Keratinocyte (primary cell): ENCODE measurements at regions not wholly inside any gene's neighbourhood (a gene's known extent, or its start where the extent isn't known, plus 50 kb on each side); places are given as distances from the start of the nearest gene placed in this dataset.

Experiments
- DNase-seq: peaks from one replicate; pipeline ENCODE4 v3.0.0-alpha.2; 2011; ENCODE audit warnings: low read depth, missing footprints, low spot score
- FAIRE-seq: peaks from 2 replicates; lab custom pipeline; 2011; peaks lifted over from hg19 to GRCh38; lab: Jason Lieb, UNC
- H2AFZ ChIP-seq: 2 replicates; pipeline ENCODE4 v1.6.0; 2012; ENCODE audit warnings: low read length, control low read depth, inconsistent platforms; ENCODE audit not compliant: control insufficient read depth
- H3K27ac ChIP-seq: 2 replicates; pipeline ENCODE4 v1.5.1; 2011; ENCODE audit warnings: low read length; ENCODE audit not compliant: control insufficient read depth, insufficient read depth
- H3K27me3 ChIP-seq: 3 replicates; pipeline ENCODE4 v1.6.0; 2011; ENCODE audit warnings: low read length; ENCODE audit not compliant: control insufficient read depth, insufficient read depth; ENCODE audit errors: extremely low read depth
- H3K36me3 ChIP-seq, 2 experiments: 2 replicates in 1 of 2; 3 replicates in 1 of 2; pipeline ENCODE4 v1.5.1; 2011; ENCODE audit warnings: low read length in 2 of 2, mild to moderate bottlenecking in 1 of 2; ENCODE audit not compliant: control insufficient read depth in 2 of 2, insufficient read depth in 2 of 2; ENCODE audit errors: extremely low read depth in 1 of 2
- H3K4me1 ChIP-seq: 3 replicates; pipeline ENCODE4 v1.5.1; 2011; ENCODE audit warnings: low read length; ENCODE audit not compliant: control insufficient read depth, insufficient read depth; ENCODE audit errors: extremely low read depth
- H3K4me2 ChIP-seq: 3 replicates; pipeline ENCODE4 v1.6.0; 2011; ENCODE audit warnings: low read depth, low read length; ENCODE audit not compliant: control insufficient read depth, insufficient read depth; ENCODE audit errors: extremely low read depth
- H3K4me3 ChIP-seq, 3 experiments: fragments of 200-600 bp in 1 of 3; sonication (generic) in 1 of 3; 2 replicates in 2 of 3; 3 replicates in 1 of 3; pipeline ENCODE4 v1.5.1; 2011 to 2016; ENCODE audit warnings: low read length in 3 of 3, mild to moderate bottlenecking in 3 of 3, control low read depth in 2 of 3, inconsistent platforms in 1 of 3, low read depth in 1 of 3, mixed read lengths in 1 of 3, mixed run types in 1 of 3, moderate library complexity in 1 of 3; ENCODE audit not compliant: control insufficient read depth in 2 of 3, insufficient read depth in 2 of 3; ENCODE audit errors: extremely low read depth in 1 of 3
- H3K79me2 ChIP-seq: 2 replicates; pipeline ENCODE4 v1.6.0; 2012; ENCODE audit warnings: low read length; ENCODE audit not compliant: control insufficient read depth, insufficient read depth
- H3K9ac ChIP-seq: 3 replicates; pipeline ENCODE4 v1.6.0; 2011; ENCODE audit warnings: low read length; ENCODE audit not compliant: control insufficient read depth, insufficient read depth; ENCODE audit errors: extremely low read depth
- H3K9me1 ChIP-seq: 3 replicates; pipeline ENCODE4 v1.6.0; 2011; ENCODE audit warnings: low read length; ENCODE audit not compliant: control insufficient read depth, insufficient read depth; ENCODE audit errors: extremely low read depth
- H3K9me3 ChIP-seq: 2 replicates; pipeline ENCODE4 v1.5.1; 2012; ENCODE audit warnings: low read depth, low read length; ENCODE audit not compliant: control insufficient read depth
- H4K20me1 ChIP-seq: 3 replicates; pipeline ENCODE4 v1.6.0; 2011; ENCODE audit warnings: low read length; ENCODE audit not compliant: control insufficient read depth, insufficient read depth; ENCODE audit errors: extremely low read depth
- EZH2 ChIP-seq: IDR thresholded peaks from one replicate; pipeline ENCODE4 v1.6.1; 2012; ENCODE audit warnings: inconsistent platforms, mild to moderate bottlenecking, low read length, moderate library complexity
- dilution Hi-C: fragments of 300-500 bp; cut with MboI; formaldehyde crosslinking; loops from one replicate; pipeline ENCODE4 v1.7.0; 2020; ENCODE audit warnings: low sequenced_read_pairs; ENCODE audit not compliant: extremely low pct_ligation_motif_present
- TF ChIP-seq, protein P1 (sequence below), 3 experiments: IDR thresholded peaks in 1 of 3; conservative IDR thresholded peaks in 1 of 3; optimal IDR thresholded peaks in 1 of 3; 2 replicates in 2 of 3; 3 replicates in 1 of 3; pipeline versions ENCODE3 to v1.5.1; 2011; ENCODE audit warnings: low read length in 3 of 3, mild to moderate bottlenecking in 3 of 3, moderate library complexity in 2 of 3, control low read depth in 1 of 3, inconsistent platforms in 1 of 3; ENCODE audit not compliant: insufficient read depth in 2 of 3; ENCODE audit errors: extremely low read depth in 1 of 3

DNA sequence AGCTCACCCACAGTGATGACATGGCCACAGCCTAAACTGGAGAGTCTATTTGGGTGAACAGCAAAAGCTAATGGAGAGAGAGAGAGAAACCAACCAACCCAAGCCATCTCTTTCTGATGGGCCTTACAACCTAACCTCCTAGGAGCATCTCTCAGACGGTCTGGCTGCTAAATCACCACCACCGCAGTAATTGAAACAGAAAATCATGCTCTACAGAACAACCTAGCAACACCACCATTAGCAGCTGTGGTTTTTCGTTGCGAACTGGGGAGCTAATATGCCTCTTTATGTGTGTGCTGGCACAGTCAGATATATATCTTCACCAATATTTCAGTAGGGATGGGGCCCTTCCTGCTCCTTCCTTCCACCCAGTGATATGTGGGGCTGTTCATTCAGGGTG, 166.9 kb upstream of the PROK2 start:
- FAIRE-seq = no peak
- Histone ChIP-seq H3K4me2 (no peak overlapping the region), H3K9ac (no peak overlapping the region), H3K9me3 (no peaks in the 10 kb centered on the region), H3K4me1 (no peaks in the 10 kb centered on the region), H3K27ac (no peak overlapping the region), H3K4me3 (no peak overlapping the region), H2AFZ (no peak overlapping the region), H4K20me1 (no peaks in the 10 kb centered on the region), H3K79me2 (no peaks in the 10 kb centered on the region), H3K36me3 (no peaks in the 10 kb centered on the region), H3K9me1 (no peaks in the 10 kb centered on the region), H3K27me3 (peaks cover 3% of the 10 kb centered on the region)
- no peak for TF ChIP-seq EZH2
- TF ChIP-seq, protein P1, sequence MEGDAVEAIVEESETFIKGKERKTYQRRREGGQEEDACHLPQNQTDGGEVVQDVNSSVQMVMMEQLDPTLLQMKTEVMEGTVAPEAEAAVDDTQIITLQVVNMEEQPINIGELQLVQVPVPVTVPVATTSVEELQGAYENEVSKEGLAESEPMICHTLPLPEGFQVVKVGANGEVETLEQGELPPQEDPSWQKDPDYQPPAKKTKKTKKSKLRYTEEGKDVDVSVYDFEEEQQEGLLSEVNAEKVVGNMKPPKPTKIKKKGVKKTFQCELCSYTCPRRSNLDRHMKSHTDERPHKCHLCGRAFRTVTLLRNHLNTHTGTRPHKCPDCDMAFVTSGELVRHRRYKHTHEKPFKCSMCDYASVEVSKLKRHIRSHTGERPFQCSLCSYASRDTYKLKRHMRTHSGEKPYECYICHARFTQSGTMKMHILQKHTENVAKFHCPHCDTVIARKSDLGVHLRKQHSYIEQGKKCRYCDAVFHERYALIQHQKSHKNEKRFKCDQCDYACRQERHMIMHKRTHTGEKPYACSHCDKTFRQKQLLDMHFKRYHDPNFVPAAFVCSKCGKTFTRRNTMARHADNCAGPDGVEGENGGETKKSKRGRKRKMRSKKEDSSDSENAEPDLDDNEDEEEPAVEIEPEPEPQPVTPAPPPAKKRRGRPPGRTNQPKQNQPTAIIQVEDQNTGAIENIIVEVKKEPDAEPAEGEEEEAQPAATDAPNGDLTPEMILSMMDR (optimal IDR thresholded peaks at IDR 0.05 in 1 of 3, IDR thresholded peaks at IDR 0.05 in 1 of 3, conservative IDR thresholded peaks at IDR 0.05 in 1 of 3; ENCODE audit: extremely low read depth in 1 of 3, insufficient read depth in 2 of 3, low read length in 3 of 3) = no peak
- dilution Hi-C loops = no loop called here
- DNase-seq = no peak

DNA sequence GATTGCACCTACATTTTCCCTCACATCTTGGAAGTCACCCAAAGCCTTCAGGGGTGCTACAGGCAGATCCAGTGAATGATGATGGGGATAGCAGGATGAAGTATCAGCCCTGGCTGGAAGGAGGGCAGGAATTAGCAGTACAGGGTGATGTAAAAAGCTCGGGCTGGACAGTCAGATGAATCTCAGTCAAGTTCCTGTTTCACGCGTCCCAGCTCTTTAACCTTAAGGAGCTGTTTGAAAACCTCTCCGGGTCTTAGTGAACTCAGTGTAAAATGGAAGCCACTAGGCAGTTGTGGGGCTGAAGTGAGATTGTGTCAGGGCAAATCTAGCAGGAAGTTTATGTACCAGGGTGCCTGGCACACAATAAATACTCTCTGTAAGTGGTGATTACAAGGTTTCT, 166.4 kb upstream of the PROK2 start:
- FAIRE-seq = no peak
- Histone ChIP-seq H3K4me1 (no peaks in the 10 kb centered on the region), H3K4me2 (no peak overlapping the region), H3K27ac (no peak overlapping the region), H3K27me3 (peaks cover 3% of the 10 kb centered on the region), H3K9ac (no peak overlapping the region), H4K20me1 (no peaks in the 10 kb centered on the region), H3K9me1 (no peaks in the 10 kb centered on the region), H3K9me3 (no peaks in the 10 kb centered on the region), H2AFZ (no peak overlapping the region), H3K4me3 (no peak overlapping the region), H3K36me3 (no peaks in the 10 kb centered on the region), H3K79me2 (no peaks in the 10 kb centered on the region)
- DNase-seq = no peak
- dilution Hi-C loops = no loop called here
- TF ChIP-seq EZH2 = no peak
- TF ChIP-seq, protein P1 (optimal IDR thresholded peaks at IDR 0.05 in 1 of 3, IDR thresholded peaks at IDR 0.05 in 1 of 3, conservative IDR thresholded peaks at IDR 0.05 in 1 of 3; ENCODE audit: extremely low read depth in 1 of 3, insufficient read depth in 2 of 3, low read length in 3 of 3) = no peak
